ENCODE measurements at regions not wholly inside any gene's neighbourhood (a gene's known extent, or its start where the extent isn't known, plus 50 kb on each side); places are given as distances from the start of the nearest gene placed in this dataset.

DNA sequence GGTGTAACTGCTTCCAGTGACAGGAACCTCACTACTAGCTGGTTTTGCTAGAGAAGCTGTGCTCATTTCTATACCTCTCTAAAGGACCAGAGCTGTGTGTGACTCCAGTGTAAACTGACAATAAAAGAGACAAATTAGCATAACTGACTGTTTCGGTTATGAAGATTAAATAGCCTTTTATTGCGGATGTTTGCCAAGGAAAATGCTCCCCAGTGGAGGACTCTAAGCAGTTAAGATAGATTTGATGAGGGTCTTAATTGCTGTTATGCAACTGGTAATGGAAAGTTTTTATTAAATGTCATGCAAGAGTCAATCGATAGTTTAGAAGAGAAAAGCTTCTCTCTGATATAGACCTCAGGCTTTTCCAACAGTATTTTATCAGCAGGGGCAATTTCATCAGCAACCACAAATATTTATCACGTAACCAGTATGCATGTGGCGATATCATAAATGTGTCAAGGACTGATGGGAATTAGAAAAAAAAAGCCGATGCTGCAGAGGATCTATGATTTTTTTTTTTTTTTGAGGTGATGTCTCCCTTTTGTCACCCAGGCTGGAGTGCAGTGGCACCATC lies 275.2 kb upstream of the DMAC1 start:
- no peaks in the 10 kb centered on the region for H3K27me3 ChIP-seq

DNA sequence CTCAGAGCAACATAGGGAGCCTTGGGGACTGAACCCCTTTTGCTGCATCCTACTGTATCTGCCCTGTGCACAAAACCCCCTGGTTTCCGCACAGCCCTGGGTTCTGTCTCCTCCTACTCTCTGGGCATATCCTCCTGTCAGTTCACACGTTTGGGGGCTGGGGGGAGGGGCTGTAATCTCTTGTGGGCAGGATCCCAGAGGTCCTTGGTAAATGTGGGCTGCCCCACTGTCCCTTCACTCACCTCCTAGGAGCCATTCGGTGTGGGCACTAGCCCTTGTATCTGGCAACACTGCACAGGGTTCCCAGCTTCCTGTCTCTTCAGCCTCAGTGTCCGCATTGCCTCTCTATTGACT lies 271.8 kb upstream of the DMAC1 start:
- no peak for TF ChIP-seq POLR2A (IDR thresholded peaks at IDR 0.05)
- TF ChIP-seq, protein P1, sequence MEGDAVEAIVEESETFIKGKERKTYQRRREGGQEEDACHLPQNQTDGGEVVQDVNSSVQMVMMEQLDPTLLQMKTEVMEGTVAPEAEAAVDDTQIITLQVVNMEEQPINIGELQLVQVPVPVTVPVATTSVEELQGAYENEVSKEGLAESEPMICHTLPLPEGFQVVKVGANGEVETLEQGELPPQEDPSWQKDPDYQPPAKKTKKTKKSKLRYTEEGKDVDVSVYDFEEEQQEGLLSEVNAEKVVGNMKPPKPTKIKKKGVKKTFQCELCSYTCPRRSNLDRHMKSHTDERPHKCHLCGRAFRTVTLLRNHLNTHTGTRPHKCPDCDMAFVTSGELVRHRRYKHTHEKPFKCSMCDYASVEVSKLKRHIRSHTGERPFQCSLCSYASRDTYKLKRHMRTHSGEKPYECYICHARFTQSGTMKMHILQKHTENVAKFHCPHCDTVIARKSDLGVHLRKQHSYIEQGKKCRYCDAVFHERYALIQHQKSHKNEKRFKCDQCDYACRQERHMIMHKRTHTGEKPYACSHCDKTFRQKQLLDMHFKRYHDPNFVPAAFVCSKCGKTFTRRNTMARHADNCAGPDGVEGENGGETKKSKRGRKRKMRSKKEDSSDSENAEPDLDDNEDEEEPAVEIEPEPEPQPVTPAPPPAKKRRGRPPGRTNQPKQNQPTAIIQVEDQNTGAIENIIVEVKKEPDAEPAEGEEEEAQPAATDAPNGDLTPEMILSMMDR (IDR thresholded peaks at IDR 0.05), result no peak
- no peaks in the 10 kb centered on the region for H3K27me3 ChIP-seq
- peaks cover 0 to 8% (median 0%) of the 10 kb centered on the region in 3 donors for H3K9me3 ChIP-seq
- H3K36me3 ChIP-seq (replicated peaks in 1 of 2; ENCODE audit: insufficient read depth in 1 of 2, low read depth in 2 of 2), result no peaks in the 10 kb centered on the region
- no peaks in the 10 kb centered on the region for H3K4me1 ChIP-seq
- H3K4me3 ChIP-seq, result no peak overlapping the region
- intact Hi-C loops (cut with DNase I), result no loop called here
- WGBS, 2 donors, result 43 to 51% methylated on average over 3 to 4 of the region's 4 CpGs
- H3K27ac ChIP-seq, result no peak overlapping the region
- ATAC-seq, result no peak
- DNase-seq, result no peak

More for the DNA sequence above, 275.2 kb upstream of the DMAC1 start:
- H3K4me1 ChIP-seq, result no peaks in the 10 kb centered on the region
- H3K36me3 ChIP-seq (replicated peaks in 1 of 2; ENCODE audit: insufficient read depth in 1 of 2, low read depth in 2 of 2), result no peaks in the 10 kb centered on the region
- intact Hi-C loops (cut with DNase I), result no loop called here
- DNase-seq (no peak), ATAC-seq (no peak)
- H3K27ac ChIP-seq, result no peak overlapping the region
- no peak for TF ChIP-seq POLR2A (IDR thresholded peaks at IDR 0.05)
- TF ChIP-seq, protein P1 (IDR thresholded peaks at IDR 0.05), result no peak
- 46 to 60% methylated on average over 6 of the region's 6 CpGs for WGBS, 2 donors
- no peaks in the 10 kb centered on the region for H3K9me3 ChIP-seq
- H3K4me3 ChIP-seq, result no peak overlapping the region

DNA sequence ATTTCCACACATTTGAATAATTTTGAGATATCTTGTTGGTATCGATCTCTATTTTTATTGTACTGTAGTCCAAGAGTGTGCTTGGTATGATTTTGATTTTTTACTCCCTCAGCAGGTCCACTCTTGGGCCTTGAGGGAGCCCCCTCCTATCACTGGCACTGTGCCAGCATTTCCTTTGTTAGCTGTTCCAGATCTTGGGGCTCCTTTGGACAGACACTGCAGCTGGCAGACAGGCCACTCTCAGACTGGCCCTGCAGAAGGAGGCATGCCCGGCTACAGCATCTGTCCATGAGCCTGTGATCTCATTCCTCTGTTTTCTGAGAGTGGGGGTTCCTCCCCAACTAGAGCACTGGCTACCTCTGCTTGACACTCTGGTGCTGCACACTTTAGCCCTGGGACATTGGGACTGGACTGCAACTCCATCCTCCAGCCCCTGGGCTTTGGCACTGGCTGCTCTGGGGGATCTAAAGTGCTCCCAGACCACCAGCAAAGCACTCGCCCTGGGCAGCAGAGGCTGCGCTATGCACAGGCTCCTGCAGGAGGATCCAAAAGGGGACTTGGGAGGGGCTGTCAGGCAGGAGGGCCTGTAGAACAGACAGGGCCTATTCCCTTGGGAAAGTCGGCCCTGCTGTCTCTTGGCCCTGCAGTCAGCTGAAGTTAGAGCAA lies 271.3 kb upstream of the DMAC1 start:
- peaks cover 0 to 8% (median 0%) of the 10 kb centered on the region in 3 donors for H3K9me3 ChIP-seq
- H3K4me3 ChIP-seq, result no peak overlapping the region
- intact Hi-C loops (cut with DNase I), result no loop called here
- WGBS, 2 donors, result 64 to 74% methylated on average over 3 to 5 of the region's 5 CpGs
- no peaks in the 10 kb centered on the region for H3K36me3 ChIP-seq (replicated peaks in 1 of 2; ENCODE audit: insufficient read depth in 1 of 2, low read depth in 2 of 2)
- TF ChIP-seq, protein P1 (IDR thresholded peaks at IDR 0.05), result no peak
- TF ChIP-seq POLR2A (IDR thresholded peaks at IDR 0.05), result no peak
- no peak for DNase-seq
- no peak overlapping the region for H3K27ac ChIP-seq
- ATAC-seq, result no peak
- no peaks in the 10 kb centered on the region for H3K27me3 ChIP-seq
- H3K4me1 ChIP-seq, result no peaks in the 10 kb centered on the region

DNA sequence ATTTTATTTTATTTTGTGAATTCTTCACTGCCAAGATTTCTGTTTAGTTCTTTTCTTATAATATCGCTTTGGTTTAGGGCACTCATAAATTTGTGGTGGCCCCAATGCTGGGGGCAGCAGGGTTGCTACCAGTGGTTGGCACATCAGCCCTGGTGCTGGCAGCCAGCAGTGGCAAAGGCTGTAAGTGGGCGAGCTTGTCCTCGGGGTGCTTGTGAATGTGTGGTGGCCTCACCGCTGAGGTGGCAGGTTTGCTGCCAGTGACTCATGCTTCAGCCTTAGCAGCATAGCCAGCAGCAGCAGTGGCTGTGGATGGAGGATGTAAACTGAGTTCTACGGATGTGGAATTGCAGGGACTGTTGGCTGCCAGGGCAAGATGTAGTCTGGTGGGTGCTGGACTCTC lies 262.9 kb upstream of the DMAC1 start:
- ATAC-seq (no peak), DNase-seq (no peak)
- intact Hi-C loops (cut with DNase I), result no loop called here
- no peak for TF ChIP-seq POLR2A (IDR thresholded peaks at IDR 0.05)
- TF ChIP-seq, protein P1 (IDR thresholded peaks at IDR 0.05), result no peak
- H3K4me3 ChIP-seq, result no peak overlapping the region
- no peak overlapping the region for H3K27ac ChIP-seq
- WGBS, 2 donors, result 54 to 81% methylated on average over 4 to 5 of the region's 5 CpGs
- H3K36me3 ChIP-seq (replicated peaks in 1 of 2; ENCODE audit: insufficient read depth in 1 of 2, low read depth in 2 of 2), result no peaks in the 10 kb centered on the region
- no peaks in the 10 kb centered on the region for H3K27me3 ChIP-seq
- no peaks in the 10 kb centered on the region for H3K4me1 ChIP-seq
- no peaks in the 10 kb centered on the region for H3K9me3 ChIP-seq

DNA sequence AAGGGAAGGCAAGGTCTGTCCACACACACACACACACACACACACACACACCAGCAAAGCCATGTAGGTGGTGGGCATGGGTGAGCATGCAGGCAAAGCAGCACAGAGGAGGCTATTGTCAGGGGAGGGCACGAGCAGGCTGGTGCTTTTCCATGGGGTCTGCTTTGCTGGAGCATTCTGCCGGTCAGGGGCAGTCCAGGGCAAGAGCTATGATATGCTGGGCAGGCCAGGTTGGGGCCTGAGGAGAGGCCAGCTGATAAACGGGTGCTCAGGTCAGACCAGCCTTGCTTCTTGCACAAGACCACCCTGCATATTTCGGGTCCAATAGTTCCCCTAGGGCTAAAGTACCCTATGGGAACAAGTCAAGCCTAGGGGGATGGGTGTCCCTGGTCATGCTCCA lies 253.9 kb upstream of the DMAC1 start:
- H3K27ac ChIP-seq, result no peak overlapping the region
- no peaks in the 10 kb centered on the region for H3K27me3 ChIP-seq
- no peak for DNase-seq
- WGBS, 2 donors, result 47 to 55% methylated on average over 2 to 4 of the region's 4 CpGs
- ATAC-seq, result no peak
- H3K9me3 ChIP-seq, result no peaks in the 10 kb centered on the region
- intact Hi-C loops (cut with DNase I), result no loop called here
- TF ChIP-seq, protein P1 (IDR thresholded peaks at IDR 0.05), result no peak
- no peak for TF ChIP-seq POLR2A (IDR thresholded peaks at IDR 0.05)
- H3K4me3 ChIP-seq, result no peak overlapping the region
- H3K4me1 ChIP-seq, result no peaks in the 10 kb centered on the region
- no peaks in the 10 kb centered on the region for H3K36me3 ChIP-seq (replicated peaks in 1 of 2; ENCODE audit: insufficient read depth in 1 of 2, low read depth in 2 of 2)

All from body of pancreas (tissue), 4 donors.